ENCODE measurements at regions not wholly inside any gene's neighbourhood (a gene's known extent, or its start where the extent isn't known, plus 50 kb on each side); places are given as distances from the start of the nearest gene placed in this dataset.

- DNase-seq (ENCODE audit: low spot score): no peak
- no peak for TF ChIP-seq CTCF (IDR thresholded peaks at IDR 0.05; ENCODE audit: extremely low read depth, missing control alignments)
Measured at GRCh38 chr10:64303566-64303965, 782.4 kb downstream of the REEP3 start.

DNA sequence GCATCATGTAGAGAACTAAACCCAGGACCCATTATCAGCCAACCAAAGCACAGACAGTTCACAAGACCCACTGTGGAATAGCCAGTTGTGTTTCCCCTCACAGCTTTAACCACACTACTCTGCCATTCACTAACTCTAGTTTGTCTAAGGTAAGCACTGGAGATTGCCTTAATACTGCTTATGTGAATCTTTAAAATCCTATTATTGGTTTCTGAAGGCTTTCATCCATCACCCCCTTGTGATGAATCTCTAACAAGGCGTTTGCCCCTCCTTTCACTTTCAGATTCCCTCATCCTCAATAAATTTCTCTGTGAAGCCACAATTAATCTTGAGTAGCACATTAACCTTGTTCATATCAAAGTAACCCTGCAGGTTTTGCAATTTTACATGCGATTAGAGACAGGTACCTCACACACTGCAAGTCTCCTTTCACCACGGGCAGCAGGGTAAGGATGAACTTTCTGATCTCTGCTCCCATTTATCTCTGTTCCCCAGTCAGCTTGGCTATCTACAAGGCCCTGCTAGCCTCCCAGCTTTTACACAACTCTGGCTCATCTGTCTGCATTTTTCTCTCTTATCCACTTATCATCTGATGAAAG, 785.6 kb downstream of the REEP3 start:
- TF ChIP-seq CTCF (IDR thresholded peaks at IDR 0.05; ENCODE audit: extremely low read depth, missing control alignments): no peak
- no peak for DNase-seq (ENCODE audit: low spot score)

DNA sequence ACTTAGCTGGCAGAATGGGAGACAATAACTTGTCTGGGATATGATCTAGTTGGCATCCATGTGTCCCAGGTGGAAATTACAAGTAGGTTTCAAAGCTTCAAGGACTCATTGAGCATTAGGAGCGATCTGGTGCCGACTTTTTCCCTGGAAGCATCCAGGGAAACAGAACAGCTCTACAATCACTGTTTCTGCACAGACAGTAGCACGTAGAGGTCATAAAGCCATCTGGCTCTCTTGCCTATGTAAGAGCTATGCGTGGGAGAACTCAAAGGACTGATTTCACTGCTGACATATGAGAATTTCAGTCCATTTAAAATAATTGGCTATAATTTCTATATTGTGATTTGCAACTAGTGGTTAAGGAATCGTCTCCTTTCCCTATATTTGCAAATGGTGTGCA, 791.7 kb downstream of the REEP3 start:
- TF ChIP-seq CTCF (IDR thresholded peaks at IDR 0.05; ENCODE audit: extremely low read depth, missing control alignments): no peak
- DNase-seq (ENCODE audit: low spot score): no peak

- no peak for TF ChIP-seq CTCF (IDR thresholded peaks at IDR 0.05; ENCODE audit: extremely low read depth, missing control alignments)
- no peak for DNase-seq (ENCODE audit: low spot score)
Measured at GRCh38 chr10:64313967-64314366, 792.8 kb downstream of the REEP3 start.

GRCh38 chr10:64316416-64316815, 795.2 kb downstream of the REEP3 start:
- TF ChIP-seq CTCF (IDR thresholded peaks at IDR 0.05; ENCODE audit: extremely low read depth, missing control alignments): no peak
- DNase-seq (ENCODE audit: low spot score): no peak

- TF ChIP-seq CTCF (IDR thresholded peaks at IDR 0.05; ENCODE audit: extremely low read depth, missing control alignments): no peak
- no peak for DNase-seq (ENCODE audit: low spot score)
Measured at GRCh38 chr10:64316833-64317232, 795.6 kb downstream of the REEP3 start.

- TF ChIP-seq CTCF (IDR thresholded peaks at IDR 0.05; ENCODE audit: extremely low read depth, missing control alignments): no peak
- DNase-seq (ENCODE audit: low spot score): no peak
Measured at GRCh38 chr10:64320448-64320847, 799.2 kb downstream of the REEP3 start.

Measured in GM20000 (cell line).